PC-9 (cell line): ENCODE measurements at regions not wholly inside any gene's neighbourhood (a gene's known extent, or its start where the extent isn't known, plus 50 kb on each side); places are given as distances from the start of the nearest gene placed in this dataset.

Experiments used
- CTCF ChIP-seq: fragments of 200-600 bp; sonication (generic); conservative IDR thresholded peaks from 2 replicates; pipeline ENCODE4 v1.6.1; 2017; ENCODE audit warnings: mixed run types, antibody characterized with exemption, mild to moderate bottlenecking, moderate library complexity
- EZH2 ChIP-seq: fragments of 200-600 bp; sonication (generic); IDR thresholded peaks from 2 replicates; pipeline ENCODE4 v1.8.0; 2017; ENCODE audit warnings: antibody characterized with exemption, low read depth

- TF ChIP-seq CTCF (no peak), EZH2 (no peak)
These were observed 473.3 kb upstream of the NR2F2 start for GRCh38 chr15:95857124-95857757.
